Ovary (tissue), 7 donors: ENCODE measurements at regions not wholly inside any gene's neighbourhood (a gene's known extent, or its start where the extent isn't known, plus 50 kb on each side); places are given as distances from the start of the nearest gene placed in this dataset.

Experiments used
- DNase-seq, 5 donors: peaks; one replicate each; pipeline ENCODE4 v3.0.0-alpha.2; 2019 to 2020
- H3K27ac ChIP-seq, 2 donors: fragments of 200-600 bp; one replicate each; pipeline versions ENCODE4 v1.5.1 to v1.8.0; 2019 to 2022
- H3K27me3 ChIP-seq: fragments of 200-600 bp; one replicate; pipeline ENCODE4 v1.8.0; 2022
- H3K36me3 ChIP-seq: fragments of 200-600 bp; sonication (generic); one replicate; pipeline ENCODE4 v1.5.1; 2019
- H3K4me1 ChIP-seq: one replicate; pipeline ENCODE4 v1.8.1; 2013; ENCODE audit warnings: mild to moderate bottlenecking, moderate library complexity; ENCODE audit not compliant: insufficient read depth
- H3K4me3 ChIP-seq: fragments of 200-600 bp; sonication (generic); one replicate; pipeline ENCODE4 v1.5.1; 2017
- H3K9me3 ChIP-seq, 2 donors: fragments of 200-600 bp in 1 of 2; sonication (generic) in 1 of 2; one replicate each; pipeline versions ENCODE4 v1.5.1 to v1.8.1; 2013 to 2019; ENCODE audit warnings: mild to moderate bottlenecking in 1 of 2, moderate library complexity in 1 of 2
- EP300 ChIP-seq: sonication (generic); formaldehyde crosslinking; IDR thresholded peaks from one replicate; pipeline ENCODE4 v1.6.1; 2017; ENCODE audit warnings: antibody characterized with exemption
- POLR2A ChIP-seq: fragments of 450-650 bp; IDR thresholded peaks from one replicate; pipeline ENCODE4 v1.6.1; 2017; ENCODE audit warnings: antibody characterized with exemption, mild to moderate bottlenecking, moderate library complexity
- WGBS, 3 donors: extraction: QIAGEN DNeasy Blood & Tissue Kit in 1 of 3; methylation state at CpG; one replicate each; pipeline versions ENCODE4 v1.1.5 to v1.1.7; 2013 to 2017; 5-methylcytosine and 5-hydroxymethylcytosine counted together
- intact Hi-C, 4 donors: fragments of 100-400 bp; cut with DNase I; formaldehyde crosslinking; loops; one replicate each; pipeline versions ENCODE4 v1.11.0 to v1.15.1; 2022 to 2023
- TF ChIP-seq, protein P1 (sequence below), 3 donors: fragments of 450-650 bp in 2 of 3; fragments of 200-600 bp in 1 of 3; IDR thresholded peaks; one replicate each; pipeline versions ENCODE4 v1.5.1 to v1.8.0; 2016 to 2022; ENCODE audit warnings: antibody characterized with exemption in 3 of 3, mild to moderate bottlenecking in 1 of 3
- donor health status: DM: no; HTN: no; CAD: no; lungs with moderate emphysema.
- donor health status: DM: no; HTN: no; CAD: no.
- donor health status: Bipolar disorder and iron deficiency.
- donor health status: DM: no; HTN: no; CAD: no.
- donor health status: DM: yes; HTN: yes; CAD: no.

DNA sequence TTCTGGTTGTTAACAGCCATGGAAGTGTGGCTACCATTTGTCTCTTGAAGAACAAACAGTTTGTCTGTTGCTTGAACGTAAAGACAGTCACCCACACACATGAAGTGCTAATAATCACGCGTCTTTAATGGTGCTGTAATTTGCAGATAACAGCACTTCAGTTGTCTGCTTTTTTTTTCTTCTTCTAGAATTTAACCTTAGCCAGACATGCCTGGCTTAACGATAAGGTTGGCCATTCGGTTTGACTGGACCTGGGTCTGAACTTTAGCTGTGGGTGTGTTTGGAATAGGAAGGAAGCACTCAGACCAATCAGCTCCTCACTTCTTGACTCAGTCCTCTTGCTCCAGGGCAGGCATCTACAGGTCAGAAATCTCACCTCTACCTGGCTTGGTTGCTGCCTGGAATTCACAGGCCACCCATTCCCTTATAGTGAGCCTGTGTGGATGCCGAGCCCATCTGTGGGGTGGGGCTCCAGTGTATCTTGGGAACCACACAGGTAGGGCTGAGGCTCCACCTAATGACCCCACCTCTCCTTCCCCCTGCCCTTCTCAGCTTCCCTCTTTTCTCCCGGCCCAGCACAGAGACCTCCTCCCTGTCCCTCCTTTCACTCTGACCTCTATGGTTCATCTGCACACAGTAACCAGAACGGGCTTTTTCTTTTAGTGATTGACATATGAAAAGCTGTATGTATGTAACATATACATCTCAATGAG, 246.4 kb upstream of the PWP1 start:
- intact Hi-C loops: no loop called here
- no peak for DNase-seq
- Histone ChIP-seq H3K9me3 (no peaks in the 10 kb centered on the region), H3K4me1 (no peaks in the 10 kb centered on the region), H3K27ac (no peak overlapping the region), H3K27me3 (no peaks in the 10 kb centered on the region), H3K4me3 (no peak overlapping the region), H3K36me3 (no peaks in the 10 kb centered on the region)
- no peak for TF ChIP-seq EP300
- no peak for TF ChIP-seq POLR2A
- TF ChIP-seq, protein P1, sequence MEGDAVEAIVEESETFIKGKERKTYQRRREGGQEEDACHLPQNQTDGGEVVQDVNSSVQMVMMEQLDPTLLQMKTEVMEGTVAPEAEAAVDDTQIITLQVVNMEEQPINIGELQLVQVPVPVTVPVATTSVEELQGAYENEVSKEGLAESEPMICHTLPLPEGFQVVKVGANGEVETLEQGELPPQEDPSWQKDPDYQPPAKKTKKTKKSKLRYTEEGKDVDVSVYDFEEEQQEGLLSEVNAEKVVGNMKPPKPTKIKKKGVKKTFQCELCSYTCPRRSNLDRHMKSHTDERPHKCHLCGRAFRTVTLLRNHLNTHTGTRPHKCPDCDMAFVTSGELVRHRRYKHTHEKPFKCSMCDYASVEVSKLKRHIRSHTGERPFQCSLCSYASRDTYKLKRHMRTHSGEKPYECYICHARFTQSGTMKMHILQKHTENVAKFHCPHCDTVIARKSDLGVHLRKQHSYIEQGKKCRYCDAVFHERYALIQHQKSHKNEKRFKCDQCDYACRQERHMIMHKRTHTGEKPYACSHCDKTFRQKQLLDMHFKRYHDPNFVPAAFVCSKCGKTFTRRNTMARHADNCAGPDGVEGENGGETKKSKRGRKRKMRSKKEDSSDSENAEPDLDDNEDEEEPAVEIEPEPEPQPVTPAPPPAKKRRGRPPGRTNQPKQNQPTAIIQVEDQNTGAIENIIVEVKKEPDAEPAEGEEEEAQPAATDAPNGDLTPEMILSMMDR (IDR thresholded peaks at IDR 0.05): no peak
- WGBS, 3 donors: 30 to 39% (median 33%) methylated on average over 8 of the region's 8 CpGs

DNA sequence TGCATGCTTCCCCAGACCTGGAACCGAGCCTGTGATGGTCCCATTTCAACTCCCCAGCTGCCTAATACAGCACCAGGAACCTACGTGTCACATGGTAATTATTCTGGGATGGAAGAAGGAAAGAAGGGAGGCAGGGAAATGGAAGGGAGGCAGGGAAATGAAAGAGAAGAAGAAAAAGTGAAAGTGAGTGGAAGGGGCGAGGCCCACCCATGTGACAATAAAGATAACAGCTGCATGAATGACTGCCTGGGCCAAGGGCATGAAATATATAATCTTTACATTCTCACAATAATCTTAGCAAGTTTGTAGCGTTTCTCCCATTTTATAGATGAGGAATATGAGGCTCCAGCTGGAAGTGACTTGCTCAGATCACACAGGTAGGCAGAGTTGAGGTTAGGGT, 245.0 kb upstream of the PWP1 start:
- no peaks in the 10 kb centered on the region for H3K4me1 ChIP-seq
- TF ChIP-seq EP300: no peak
- TF ChIP-seq, protein P1 (IDR thresholded peaks at IDR 0.05): no peak
- no peak for TF ChIP-seq POLR2A
- WGBS, 3 donors: 71 to 72% (median 72%) methylated on average over 4 of the region's 4 CpGs
- no peaks in the 10 kb centered on the region for H3K36me3 ChIP-seq
- no peaks in the 10 kb centered on the region for H3K9me3 ChIP-seq
- no peak overlapping the region for H3K27ac ChIP-seq
- intact Hi-C loops: no loop called here
- no peak for DNase-seq
- H3K4me3 ChIP-seq: no peak overlapping the region
- H3K27me3 ChIP-seq: no peaks in the 10 kb centered on the region

DNA sequence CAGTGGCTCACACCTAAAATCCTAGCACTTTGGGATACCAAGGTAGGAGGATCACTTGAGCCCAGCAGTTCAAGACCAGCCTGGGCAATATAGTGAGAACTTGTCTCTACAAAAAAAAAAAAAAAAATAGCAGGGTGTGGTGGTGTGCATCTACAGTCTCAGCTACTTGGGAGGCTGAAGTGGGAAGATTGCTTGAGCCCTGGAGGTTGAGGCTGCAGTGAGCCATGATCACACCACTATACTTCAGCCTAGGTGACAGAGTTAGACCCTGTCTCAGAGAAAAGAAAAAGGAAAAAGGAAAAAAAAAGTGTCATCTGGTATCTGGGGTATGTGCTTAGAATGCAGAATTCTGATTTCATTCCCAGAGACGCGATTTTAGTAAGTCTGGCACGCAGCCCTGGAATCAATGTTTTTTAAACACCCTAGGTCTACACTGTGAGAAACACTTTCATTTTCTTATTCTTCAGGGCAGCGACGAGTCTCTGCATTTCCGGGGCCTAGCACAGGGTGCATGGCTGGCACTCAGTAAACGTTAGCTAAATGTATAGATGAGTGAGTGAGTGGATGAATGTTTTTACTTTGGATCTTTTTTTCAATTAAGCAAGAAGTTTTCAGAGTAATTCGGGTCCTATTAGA, 243.8 kb upstream of the PWP1 start:
- Histone ChIP-seq H3K27me3 (no peaks in the 10 kb centered on the region), H3K9me3 (no peaks in the 10 kb centered on the region), H3K4me1 (no peaks in the 10 kb centered on the region), H3K4me3 (no peak overlapping the region), H3K27ac (no peak overlapping the region), H3K36me3 (no peaks in the 10 kb centered on the region)
- DNase-seq: no peak
- intact Hi-C loops: no loop called here
- WGBS, 3 donors: 7 to 17% (median 12%) methylated on average over 8 of the region's 8 CpGs
- TF ChIP-seq EP300 (no peak), POLR2A (no peak)
- TF ChIP-seq, protein P1 (IDR thresholded peaks at IDR 0.05): no peak

DNA sequence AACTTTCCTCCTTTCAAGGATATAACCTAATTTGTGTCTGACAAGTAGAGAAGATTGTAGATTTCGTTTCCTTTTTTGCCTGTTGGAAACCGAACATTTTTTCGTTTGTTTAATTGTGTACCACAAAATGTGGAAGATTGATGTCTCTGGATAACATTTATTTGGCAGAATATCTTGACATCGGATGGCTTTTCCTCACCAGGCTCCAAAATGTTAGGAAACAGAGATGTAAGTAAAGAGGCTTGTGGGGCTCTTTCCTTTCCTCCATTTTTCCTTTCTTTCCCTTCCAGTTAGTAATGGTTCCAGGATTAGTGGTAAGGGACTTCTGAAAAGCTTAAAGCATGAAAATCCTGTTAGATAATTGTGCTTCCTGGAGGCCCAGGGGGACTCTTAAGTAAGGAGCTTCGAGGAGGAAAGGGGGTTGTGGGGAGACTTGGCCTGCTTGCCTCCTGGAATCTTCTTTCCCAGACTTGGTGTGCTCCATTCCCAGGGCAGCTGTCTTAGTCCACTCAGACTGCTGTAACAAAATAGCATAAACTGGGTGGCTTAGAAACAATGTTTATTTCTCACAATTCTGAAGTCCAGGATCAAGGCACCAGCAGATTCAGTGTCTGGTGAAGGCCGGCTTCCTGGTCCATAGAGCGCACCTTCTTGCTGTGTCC, 243.1 kb upstream of the PWP1 start:
- H3K27me3 ChIP-seq: no peaks in the 10 kb centered on the region
- no peak for DNase-seq
- no peaks in the 10 kb centered on the region for H3K4me1 ChIP-seq
- no peak overlapping the region for H3K27ac ChIP-seq
- no peak overlapping the region for H3K4me3 ChIP-seq
- TF ChIP-seq EP300 (no peak), POLR2A (no peak)
- TF ChIP-seq, protein P1 (IDR thresholded peaks at IDR 0.05): no peak
- H3K36me3 ChIP-seq: no peaks in the 10 kb centered on the region
- WGBS, 3 donors: 41 to 53% (median 48%) methylated on average over 7 of the region's 7 CpGs
- no peaks in the 10 kb centered on the region for H3K9me3 ChIP-seq
- intact Hi-C loops: no loop called here
